ENCODE measurements at regions not wholly inside any gene's neighbourhood (a gene's known extent, or its start where the extent isn't known, plus 50 kb on each side); places are given as distances from the start of the nearest gene placed in this dataset.

GRCh38 chr12:74259199-74259598 is 278.4 kb upstream of the ATXN7L3B start:
- Histone ChIP-seq H3K9me3 (ENCODE audit: insufficient read depth in 2 of 2, low read depth in 1 of 2, low read length in 1 of 2) (no peaks in the 10 kb centered on the region), H4K91ac (replicated peaks; ENCODE audit: insufficient read length, low read length) (no peak overlapping the region), H2BK15ac (ENCODE audit: low read length) (no peak overlapping the region), H2BK5ac (ENCODE audit: low read depth, low read length) (no peak overlapping the region), H3K79me2 (ENCODE audit: control insufficient read depth in 1 of 2, insufficient read depth in 2 of 2, low read length in 2 of 2) (no peaks in the 10 kb centered on the region), H3K27me3 (replicated peaks in 1 of 4; ENCODE audit: control insufficient read depth in 3 of 4, extremely low read depth in 1 of 4, insufficient read depth in 3 of 4, low read length in 3 of 4) (no peaks in the 10 kb centered on the region), H3K36me3 (ENCODE audit: control insufficient read depth in 2 of 4, insufficient read depth in 4 of 4, low read length in 3 of 4) (no peaks in the 10 kb centered on the region; a peak in 1 of 8 replicates), H3K4me3 (ENCODE audit: extremely low read depth in 1 of 4, insufficient read depth in 2 of 4, low read depth in 3 of 4, low read length in 4 of 4) (no peak overlapping the region), H3K23ac (ENCODE audit: insufficient read length) (no peak overlapping the region), H3K4ac (replicated peaks; ENCODE audit: insufficient read length, low read depth, low read length) (no peak overlapping the region), H4K5ac (ENCODE audit: insufficient read length, low read depth, low read length) (no peak overlapping the region), H3K14ac (ENCODE audit: insufficient read length) (no peak overlapping the region), H2AK5ac (ENCODE audit: low read depth, low read length) (no peak overlapping the region), H3K56ac (replicated peaks; ENCODE audit: insufficient read length, low read depth, low read length) (no peak overlapping the region), H3K4me2 (ENCODE audit: insufficient read depth in 1 of 2, low read depth in 2 of 2, low read length in 2 of 2) (no peak overlapping the region), H3K4me1 (replicated peaks in 1 of 4; ENCODE audit: control insufficient read depth in 3 of 4, insufficient read depth in 4 of 4, low read length in 3 of 4) (peaks cover 0 to 2% (median 0%) of the 10 kb centered on the region in 4 experiments; a peak in 2 of 7 replicates), H3K18ac (ENCODE audit: extremely low read depth, low read length) (no peak overlapping the region), H3K9ac (replicated peaks in 1 of 4; ENCODE audit: extremely low read depth in 1 of 4, low read depth in 3 of 4, low read length in 3 of 4) (no peak overlapping the region), H4K8ac (ENCODE audit: extremely low read depth, insufficient read depth, low read length) (no peak overlapping the region), H4K20me1 (replicated peaks in 1 of 2; ENCODE audit: control insufficient read depth in 1 of 2, insufficient read depth in 2 of 2, low read length in 2 of 2) (no peaks in the 10 kb centered on the region), H2BK12ac (ENCODE audit: low read depth, low read length) (no peak overlapping the region), H3K27ac (ENCODE audit: low read depth, low read length) (no peak overlapping the region), H3K79me1 (ENCODE audit: low read depth, low read length) (no peaks in the 10 kb centered on the region), H3K23me2 (ENCODE audit: low read depth, low read length) (no peaks in the 10 kb centered on the region), H2BK20ac (ENCODE audit: low read length) (no peak overlapping the region), H2BK120ac (replicated peaks; ENCODE audit: low read depth, low read length) (no peak overlapping the region), H2AFZ (ENCODE audit: low read length) (no peak overlapping the region)
- FAIRE-seq (no peak), DNase-seq (ENCODE audit: low read depth in 1 of 2, low spot score in 2 of 2) (no peak)
- POLR2A ChIA-PET (ENCODE audit: partially characterized antibody), result no interaction called here
- WGBS, 2 experiments (ENCODE audit: extremely low coverage in 1 of 2, insufficient coverage in 1 of 2, insufficient read length in 1 of 2, insufficient replicate concordance in 2 of 2, low coverage in 1 of 2, low lambda C conversion rate in 2 of 2, missing lambda C conversion rate in 1 of 2), result 75% methylated on average over 1 of the region's 1 CpG; no CpG with 5 or more reads in 1 of the 2 experiments
- CTCF ChIA-PET (ENCODE audit: partially characterized antibody), result no interaction called here
- no peak for TF ChIP-seq TCF12 (IDR thresholded peaks at IDR 0.05; ENCODE audit: low read depth, low read length)
- TF ChIP-seq RFX5 (IDR thresholded peaks at IDR 0.05; ENCODE audit: borderline replicate concordance, low read depth, low read length), result no peak
- TF ChIP-seq ASH2L (IDR thresholded peaks at IDR 0.05; ENCODE audit: low read length), result no peak
- no peak for TF ChIP-seq BCL11A (IDR thresholded peaks at IDR 0.05; ENCODE audit: low read depth in 2 of 2, low read length in 2 of 2)
- TF ChIP-seq HDAC2 (IDR thresholded peaks at IDR 0.05; ENCODE audit: borderline replicate concordance in 1 of 2, low read depth in 2 of 2, low read length in 2 of 2), result no peak
- no peak for TF ChIP-seq POU5F1 (IDR thresholded peaks at IDR 0.05; ENCODE audit: low read depth, low read length)

Data from H1 (cell line).